OCI-LY7 (cell line): ENCODE measurements at regions not wholly inside any gene's neighbourhood (a gene's known extent, or its start where the extent isn't known, plus 50 kb on each side); places are given as distances from the start of the nearest gene placed in this dataset.

Source experiments
- CTCF ChIP-seq: fragments of 200-600 bp; sonication (generic); conservative IDR thresholded peaks from 2 replicates; pipeline ENCODE4 v1.5.1; 2014; ENCODE audit warnings: mild to moderate bottlenecking, antibody characterized with exemption, low read length, moderate library complexity, mixed read lengths
- EZH2phosphoT487 ChIP-seq: fragments of 200-600 bp; sonication (generic); IDR thresholded peaks from 2 replicates; pipeline ENCODE4 v1.6.1; 2018; ENCODE audit warnings: low read depth, borderline replicate concordance, mild to moderate bottlenecking, mixed run types, antibody characterized with exemption, low read length, moderate library complexity, mixed read lengths

GRCh38 chr9:107628444-107628843 lies 138.9 kb upstream of the KLF4 start:
- no peak for TF ChIP-seq CTCF
- no peak for TF ChIP-seq EZH2phosphoT487
